Activated naive CD8-positive, alpha-beta T cell treated with anti-CD3 and anti-CD28 coated beads for 36 hours (primary cell): ENCODE measurements at regions not wholly inside any gene's neighbourhood (a gene's known extent, or its start where the extent isn't known, plus 50 kb on each side); places are given as distances from the start of the nearest gene placed in this dataset.
"Not testable (repeated sequence)": the region's sequence is repeated elsewhere in the genome, so short reads cannot be mapped to it uniquely, and the experiment has no call there.

Experiments
- DNase-seq: peaks from one replicate; pipeline ENCODE4 v3.0.0; 2021
- H3K27ac Mint-ChIP-seq: one replicate; pipeline ENCODE4 v1.8.0; 2022; ENCODE audit warnings: mild to moderate bottlenecking, moderate library complexity, mixed read lengths
- H3K27me3 Mint-ChIP-seq: one replicate; pipeline ENCODE4 v1.8.0; 2022; ENCODE audit warnings: mild to moderate bottlenecking, mixed read lengths
- H3K36me3 Mint-ChIP-seq: one replicate; pipeline ENCODE4 v1.8.0; 2021; ENCODE audit warnings: mild to moderate bottlenecking, mixed read lengths
- H3K4me1 Mint-ChIP-seq: one replicate; pipeline ENCODE4 v1.8.0; 2021; ENCODE audit warnings: mixed read lengths
- H3K4me3 Mint-ChIP-seq: one replicate; pipeline ENCODE4 v1.8.0; 2022; ENCODE audit warnings: mild to moderate bottlenecking, moderate library complexity, mixed read lengths
- H3K9me3 Mint-ChIP-seq: one replicate; pipeline ENCODE4 v1.8.0; 2022; ENCODE audit warnings: mixed read lengths

DNA sequence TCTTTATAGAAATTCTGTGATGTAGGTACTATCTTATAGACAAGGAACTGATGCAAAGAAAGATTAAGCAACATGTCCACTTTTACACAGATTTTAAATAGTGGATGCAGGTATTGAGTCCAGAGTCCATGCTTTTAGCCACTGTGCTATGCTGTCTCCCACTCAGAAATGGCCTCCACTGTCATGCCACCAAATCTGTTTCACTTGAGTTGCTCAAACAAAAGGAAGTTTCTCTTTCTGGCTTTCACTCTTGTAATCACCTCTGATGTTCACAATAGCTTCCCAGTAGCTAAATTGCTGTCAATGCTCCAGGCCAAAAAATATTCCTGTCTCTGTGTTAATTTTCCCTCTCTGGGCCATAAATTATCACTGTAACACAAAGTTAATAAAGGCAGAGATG is 77.0 kb upstream of the RASA1 start:
- peaks cover 42% of the 10 kb centered on the region for H3K4me1 Mint-ChIP-seq
- no peak for DNase-seq
- H3K27me3 Mint-ChIP-seq: no peaks in the 10 kb centered on the region
- H3K27ac Mint-ChIP-seq: no peak overlapping the region
- H3K9me3 Mint-ChIP-seq: no peaks in the 10 kb centered on the region
- no peaks in the 10 kb centered on the region for H3K36me3 Mint-ChIP-seq
- no peak overlapping the region for H3K4me3 Mint-ChIP-seq

DNA sequence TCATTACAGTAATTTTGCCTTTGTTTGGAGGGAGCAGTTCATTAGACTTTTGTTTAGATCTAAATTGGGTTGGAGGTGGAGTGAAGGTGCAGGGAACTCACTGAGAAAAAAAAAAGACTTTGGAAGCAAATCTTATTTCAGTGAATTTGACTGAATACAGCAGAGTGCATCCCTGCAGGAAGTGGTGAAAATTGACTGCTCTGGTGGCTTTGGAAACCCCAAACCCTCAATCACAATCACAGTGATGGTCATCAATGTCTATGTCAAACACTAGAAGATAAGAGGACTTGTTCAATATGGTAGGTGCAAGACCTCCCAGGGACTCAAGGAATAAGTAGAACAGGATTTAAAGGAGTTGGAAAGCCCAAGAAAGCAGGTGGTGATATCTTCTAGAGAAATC is 76.0 kb upstream of the RASA1 start:
- no peaks in the 10 kb centered on the region for H3K36me3 Mint-ChIP-seq
- no peak overlapping the region for H3K4me3 Mint-ChIP-seq
- no peak overlapping the region for H3K27ac Mint-ChIP-seq
- H3K9me3 Mint-ChIP-seq: no peaks in the 10 kb centered on the region
- H3K4me1 Mint-ChIP-seq: peaks cover 45% of the 10 kb centered on the region
- no peaks in the 10 kb centered on the region for H3K27me3 Mint-ChIP-seq
- DNase-seq: no peak

DNA sequence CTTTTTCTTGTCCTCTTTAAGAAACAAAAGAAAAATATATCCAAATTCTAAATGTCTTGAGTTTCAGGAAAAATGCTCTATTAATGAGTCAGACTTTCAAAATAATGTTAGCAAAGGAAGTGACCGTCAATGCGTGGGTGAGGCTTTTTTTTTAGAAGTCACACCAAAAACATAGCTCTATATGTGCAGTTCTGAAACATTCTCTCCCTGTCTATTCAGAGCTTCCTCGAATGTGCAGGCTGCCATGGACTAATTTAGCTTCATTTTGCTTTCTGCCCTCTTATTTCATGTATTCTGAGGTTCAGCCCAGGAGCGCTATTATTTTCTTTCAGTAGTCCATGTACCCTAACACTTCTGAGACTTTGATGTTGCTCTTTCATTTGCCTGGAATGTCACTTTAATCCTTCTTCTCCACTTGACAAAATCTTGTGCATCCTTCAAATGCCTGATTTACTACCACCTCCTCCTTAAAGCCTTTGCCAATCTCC is 72.5 kb upstream of the RASA1 start:
- no peaks in the 10 kb centered on the region for H3K27me3 Mint-ChIP-seq

DNA sequence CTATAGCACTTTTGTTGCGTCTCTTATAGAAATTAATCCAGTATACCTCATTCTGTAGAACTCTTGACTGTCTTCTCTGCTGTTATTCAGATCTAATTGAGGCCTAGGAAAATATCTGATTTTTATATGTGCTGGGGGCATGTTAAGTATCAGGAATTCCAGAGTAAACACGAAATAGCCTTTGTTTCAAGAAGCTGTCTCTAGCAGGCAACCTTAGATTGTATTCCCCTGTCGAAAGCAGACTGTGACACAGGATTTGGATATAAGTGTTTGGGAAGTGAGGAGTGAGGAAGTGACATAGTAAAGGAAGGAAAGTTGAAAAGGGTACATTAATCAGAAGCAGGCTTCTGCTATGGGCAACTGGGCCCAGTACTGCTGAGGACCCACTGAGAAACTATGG is 72.1 kb upstream of the RASA1 start:
- Mint-ChIP-seq H3K4me3 (peak overlapping the region; percentile 23), H3K4me1 (peaks cover 42% of the 10 kb centered on the region), H3K9me3 (peaks cover 7% of the 10 kb centered on the region), H3K36me3 (no peaks in the 10 kb centered on the region), H3K27ac (peak overlapping the region; percentile 72), H3K27me3 (no peaks in the 10 kb centered on the region)
- DNase-seq: no peak

More for the DNA sequence above, 72.5 kb upstream of the RASA1 start:
- peak; percentile 18 for DNase-seq
- H3K27ac Mint-ChIP-seq: peak overlapping the region; percentile 72
- peaks cover 4% of the 10 kb centered on the region for H3K9me3 Mint-ChIP-seq
- H3K4me1 Mint-ChIP-seq: peaks cover 43% of the 10 kb centered on the region
- no peaks in the 10 kb centered on the region for H3K36me3 Mint-ChIP-seq
- H3K4me3 Mint-ChIP-seq: peak overlapping the region; percentile 37

DNA sequence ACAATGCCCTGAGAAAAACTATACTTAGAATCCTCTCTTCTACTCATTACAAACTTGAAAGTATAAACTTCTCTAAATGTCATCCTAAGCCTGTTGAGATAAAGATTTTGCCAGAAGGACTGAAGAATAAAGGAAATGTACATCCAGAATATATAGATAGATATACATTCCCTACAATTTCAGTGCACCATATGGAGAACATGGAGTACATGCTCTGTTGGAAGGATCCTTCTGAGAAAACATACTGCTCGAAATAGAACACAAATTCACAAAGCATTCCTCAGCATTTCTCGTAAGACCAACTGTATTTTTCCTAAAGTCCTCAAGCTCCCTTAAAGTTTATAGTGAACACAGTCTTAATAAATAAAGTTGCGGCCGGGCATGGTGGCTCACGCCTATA is 69.7 kb upstream of the RASA1 start:
- no peak for DNase-seq
- Mint-ChIP-seq H3K9me3 (peaks cover 14% of the 10 kb centered on the region), H3K36me3 (no peaks in the 10 kb centered on the region), H3K4me3 (no peak overlapping the region), H3K27ac (no peak overlapping the region), H3K4me1 (peaks cover 20% of the 10 kb centered on the region), H3K27me3 (no peaks in the 10 kb centered on the region)

DNA sequence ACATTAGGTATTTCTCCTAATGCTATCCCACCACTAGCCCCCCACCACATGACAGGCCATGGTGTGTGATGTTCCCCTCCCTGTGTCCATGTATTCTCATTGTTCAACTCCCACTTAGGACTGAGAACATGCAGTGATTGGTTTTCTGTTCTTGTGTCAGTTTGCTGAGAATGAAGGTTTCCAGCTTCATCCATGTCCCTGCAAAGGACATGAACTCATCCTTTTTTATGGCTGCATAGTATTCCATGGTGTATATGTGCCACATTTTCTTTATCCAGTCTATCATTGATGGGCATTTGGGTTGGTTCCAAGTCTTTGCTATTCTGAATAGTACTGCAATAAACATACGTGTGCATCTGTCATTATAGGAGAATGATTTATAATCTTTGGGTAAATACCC is 68.4 kb upstream of the RASA1 start:
- not testable (repeated sequence) for H3K36me3 Mint-ChIP-seq, H3K27me3 Mint-ChIP-seq, H3K27ac Mint-ChIP-seq, DNase-seq, H3K4me3 Mint-ChIP-seq
- H3K4me1 Mint-ChIP-seq: peaks cover 15% of the 10 kb centered on the region
- peaks cover 20% of the 10 kb centered on the region for H3K9me3 Mint-ChIP-seq

DNA sequence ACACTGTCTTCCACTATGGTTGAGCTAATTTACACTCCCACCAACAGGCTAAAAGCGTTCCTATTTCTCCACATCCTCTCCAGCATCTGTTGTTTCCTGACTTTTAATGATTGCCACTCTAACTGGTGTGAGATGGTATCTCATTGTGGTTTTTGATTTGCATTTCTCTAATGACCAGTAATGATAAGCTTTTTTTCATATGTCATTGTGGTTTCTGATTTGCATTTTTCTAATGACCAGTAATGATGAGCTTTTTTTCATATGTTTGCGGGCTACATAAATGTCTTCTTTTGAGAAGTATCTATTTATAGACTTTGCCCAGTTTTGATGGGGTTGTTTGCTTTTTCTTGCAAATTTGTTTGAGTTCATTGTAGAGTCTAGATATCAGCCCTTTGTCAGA is 68.0 kb upstream of the RASA1 start:
- not testable (repeated sequence) for H3K4me3 Mint-ChIP-seq, H3K36me3 Mint-ChIP-seq, DNase-seq, H3K27ac Mint-ChIP-seq, H3K27me3 Mint-ChIP-seq
- peaks cover 12% of the 10 kb centered on the region for H3K4me1 Mint-ChIP-seq
- H3K9me3 Mint-ChIP-seq: peaks cover 20% of the 10 kb centered on the region

DNA sequence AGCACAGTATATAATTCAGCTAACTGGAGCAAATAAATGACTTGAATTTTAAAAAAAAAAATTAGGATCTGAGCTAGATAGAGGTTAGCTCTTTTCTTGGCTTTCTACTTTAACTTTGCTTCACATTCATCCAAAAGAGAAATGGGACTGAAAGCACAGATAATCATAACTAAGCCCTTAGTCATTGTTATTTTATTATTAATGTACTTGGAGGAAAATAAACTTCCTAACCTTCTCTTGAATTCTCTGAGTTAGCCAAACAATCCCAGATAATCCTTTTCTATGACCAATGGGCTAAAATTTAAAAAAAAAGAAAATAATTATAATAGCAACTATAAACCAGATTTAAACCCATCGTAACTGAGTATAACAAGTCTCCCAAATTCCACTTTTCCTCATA is 57.6 kb upstream of the RASA1 start:
- peaks cover 9% of the 10 kb centered on the region for H3K4me1 Mint-ChIP-seq
- H3K9me3 Mint-ChIP-seq: peaks cover 7% of the 10 kb centered on the region
- no peak overlapping the region for H3K4me3 Mint-ChIP-seq
- H3K27ac Mint-ChIP-seq: no peak overlapping the region
- H3K27me3 Mint-ChIP-seq: no peaks in the 10 kb centered on the region
- DNase-seq: no peak
- H3K36me3 Mint-ChIP-seq: peaks cover 3% of the 10 kb centered on the region

DNA sequence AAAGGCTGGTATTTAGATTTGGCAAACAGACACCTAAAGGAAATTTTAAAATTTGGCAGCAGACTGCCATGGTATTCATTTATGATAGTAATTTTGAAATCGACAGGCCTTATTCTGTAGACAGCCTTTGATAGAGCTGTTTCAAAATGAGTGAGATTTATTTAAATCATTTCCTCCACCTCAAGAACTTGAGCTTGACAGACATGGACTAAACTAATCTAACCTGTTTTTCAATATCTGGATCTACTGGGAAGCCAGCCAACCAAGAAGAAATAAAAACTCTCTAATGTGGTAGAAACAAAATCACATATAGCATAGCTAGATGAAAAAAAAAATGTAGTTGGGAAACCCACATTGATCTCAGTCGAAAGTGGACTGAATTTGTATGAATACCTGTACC is 56.9 kb upstream of the RASA1 start:
- peaks cover 9% of the 10 kb centered on the region for H3K4me1 Mint-ChIP-seq
- no peak for DNase-seq
- H3K9me3 Mint-ChIP-seq: peaks cover 7% of the 10 kb centered on the region
- H3K27me3 Mint-ChIP-seq: no peaks in the 10 kb centered on the region
- H3K36me3 Mint-ChIP-seq: peaks cover 3% of the 10 kb centered on the region
- H3K4me3 Mint-ChIP-seq: no peak overlapping the region
- H3K27ac Mint-ChIP-seq: no peak overlapping the region

DNA sequence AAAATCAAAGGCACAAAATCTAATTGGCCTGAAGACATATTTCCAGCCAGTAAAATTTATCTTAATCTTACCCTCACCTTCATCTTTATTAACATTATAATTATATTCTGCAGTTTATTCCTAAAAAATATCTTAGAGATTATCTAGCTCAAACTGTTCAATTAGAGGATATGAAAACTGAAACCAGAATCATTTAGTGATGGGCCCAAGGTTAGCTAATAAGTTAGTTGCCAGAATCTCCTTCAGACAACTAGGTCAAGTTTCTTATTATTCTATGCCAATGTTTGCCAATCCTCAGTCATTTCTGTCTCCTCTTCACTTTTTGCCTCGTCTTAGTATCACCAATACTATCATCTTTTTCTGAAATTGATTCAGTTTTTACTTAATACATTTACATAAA is 56.0 kb upstream of the RASA1 start:
- Mint-ChIP-seq H3K27ac (no peak overlapping the region), H3K4me1 (peaks cover 9% of the 10 kb centered on the region), H3K36me3 (peaks cover 3% of the 10 kb centered on the region), H3K4me3 (no peak overlapping the region), H3K9me3 (peaks cover 7% of the 10 kb centered on the region), H3K27me3 (no peaks in the 10 kb centered on the region)
- no peak for DNase-seq

DNA sequence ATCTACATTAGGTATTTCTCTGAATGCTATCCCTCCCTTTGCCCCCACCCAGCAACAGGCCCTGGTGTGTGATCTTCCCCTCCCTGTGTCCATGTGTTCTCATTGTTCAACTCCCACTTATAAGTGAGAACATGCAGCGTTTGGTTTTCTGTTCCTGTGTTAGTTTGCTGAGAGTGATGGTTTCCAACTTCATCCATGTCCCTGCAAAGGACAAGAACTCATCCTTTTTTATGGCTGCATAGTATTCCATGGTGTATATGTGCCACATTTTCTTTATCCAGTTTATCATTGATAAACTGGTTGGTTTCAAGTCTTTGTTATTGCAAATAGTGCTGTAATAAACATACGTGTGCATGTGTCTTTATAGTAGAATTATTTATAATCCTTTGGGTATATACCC is 55.5 kb upstream of the RASA1 start:
- H3K9me3 Mint-ChIP-seq, H3K27me3 Mint-ChIP-seq, H3K4me1 Mint-ChIP-seq, H3K27ac Mint-ChIP-seq, DNase-seq, H3K36me3 Mint-ChIP-seq, H3K4me3 Mint-ChIP-seq: not testable (repeated sequence)

DNA sequence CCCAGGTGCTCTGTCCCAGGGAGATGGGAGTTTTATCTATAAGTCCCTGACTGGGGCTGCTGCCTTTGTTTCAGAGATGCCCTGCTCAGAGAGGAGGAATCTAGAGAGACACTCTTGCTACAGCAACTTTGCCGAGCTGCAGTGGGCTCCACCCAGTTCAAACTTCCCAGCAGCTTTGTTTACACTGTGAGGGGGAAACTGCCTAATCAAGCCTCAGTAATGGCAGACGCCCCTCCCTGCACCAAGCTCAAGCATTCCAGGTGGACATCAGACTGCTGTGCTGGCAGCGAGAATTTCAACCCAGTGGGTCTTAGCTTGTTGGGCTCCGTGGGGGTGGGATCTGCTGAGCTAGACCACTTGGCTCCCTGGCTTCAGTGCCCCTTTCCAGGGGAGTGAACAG is 50.2 kb upstream of the RASA1 start:
- not testable (repeated sequence) for DNase-seq, H3K9me3 Mint-ChIP-seq, H3K36me3 Mint-ChIP-seq, H3K27me3 Mint-ChIP-seq, H3K4me3 Mint-ChIP-seq, H3K27ac Mint-ChIP-seq, H3K4me1 Mint-ChIP-seq
